CD4-positive, alpha-beta T cell (primary cell): ENCODE measurements at regions not wholly inside any gene's neighbourhood (a gene's known extent, or its start where the extent isn't known, plus 50 kb on each side); places are given as distances from the start of the nearest gene placed in this dataset.
"Not testable (repeated sequence)": the region's sequence is repeated elsewhere in the genome, so short reads cannot be mapped to it uniquely, and the experiment has no call there.

Experiments used
- ATAC-seq: fragments of 200-7000 bp; cut with Tn5 transposase; one replicate; pipeline ENCODE4 v1.10.0; 2022; ENCODE audit warnings: mild to moderate bottlenecking; ENCODE audit not compliant: poor library complexity
- CTCF ChIA-PET: fragments of 350-600 bp; sonication (Branson Sonifier 250); formaldehyde crosslinking; loops from one replicate; lab custom pipeline; 2021; ENCODE audit warnings: antibody characterized with exemption, inconsistent platforms; lab: Charles Lee
- POLR2A ChIA-PET: fragments of 350-600 bp; sonication (Branson Sonifier 250); formaldehyde crosslinking; loops from one replicate; lab custom pipeline; 2021; ENCODE audit warnings: antibody characterized with exemption, inconsistent platforms; lab: Charles Lee
- DNase-seq, 14 experiments: peaks; one replicate each; pipeline ENCODE4 v3.0.0-alpha.2; 2013 to 2020; ENCODE audit warnings: mixed read lengths in 2 of 14
- H3K27ac ChIP-seq, 2 donors: one replicate each; pipeline versions ENCODE4 v1.5.1 to v1.7.0; 2013; ENCODE audit warnings: low read length in 2 of 2, low read depth in 1 of 2, mild to moderate bottlenecking in 1 of 2
- H3K27me3 ChIP-seq, 2 experiments: 1 replicate in 1 of 2; 2 replicates in 1 of 2; pipeline versions ENCODE4 v1.6.1 to v1.7.0; 2013; ENCODE audit warnings: low read length in 2 of 2, control low read depth in 1 of 2, mild to moderate bottlenecking in 1 of 2, moderate library complexity in 1 of 2; ENCODE audit not compliant: insufficient read depth in 2 of 2, control insufficient read depth in 1 of 2
- H3K36me3 ChIP-seq: one replicate; pipeline ENCODE4 v1.6.1; 2013; ENCODE audit warnings: low read length, control low read depth; ENCODE audit not compliant: insufficient read depth
- H3K4me1 ChIP-seq: one replicate; pipeline ENCODE4 v1.6.1; 2013; ENCODE audit warnings: low read length, control low read depth; ENCODE audit not compliant: insufficient read depth
- H3K4me3 ChIP-seq: one replicate; pipeline ENCODE4 v1.5.1; 2013; ENCODE audit warnings: mild to moderate bottlenecking, low read length, moderate library complexity
- H3K9me3 ChIP-seq, 2 experiments: 1 replicate in 1 of 2; 2 replicates in 1 of 2; pipeline versions ENCODE4 v1.6.1 to v1.7.0; 2013; ENCODE audit warnings: low read length in 2 of 2, mild to moderate bottlenecking in 2 of 2, control low read depth in 1 of 2, moderate library complexity in 1 of 2; ENCODE audit not compliant: control insufficient read depth in 1 of 2, insufficient read depth in 1 of 2
- H3K27ac Mint-ChIP-seq: one replicate; pipeline ENCODE4 v1.8.0; 2020; ENCODE audit warnings: mixed read lengths
- H3K27me3 Mint-ChIP-seq: one replicate; pipeline ENCODE4 v1.8.0; 2021; ENCODE audit warnings: mixed read lengths
- H3K36me3 Mint-ChIP-seq: one replicate; pipeline ENCODE4 v1.8.0; 2021; ENCODE audit warnings: low read depth, mixed read lengths
- H3K4me1 Mint-ChIP-seq: one replicate; pipeline ENCODE4 v1.8.0; 2021; ENCODE audit warnings: low read depth, mixed read lengths
- H3K4me3 Mint-ChIP-seq: one replicate; pipeline ENCODE4 v1.8.0; 2020; ENCODE audit warnings: mild to moderate bottlenecking, mixed read lengths
- H3K9me3 Mint-ChIP-seq: one replicate; pipeline ENCODE4 v1.8.0; 2020; ENCODE audit warnings: mixed read lengths
- CTCF ChIP-seq: fragments of 200-600 bp; IDR thresholded peaks from one replicate; pipeline ENCODE4 v1.8.0; 2022; ENCODE audit warnings: antibody characterized with exemption, mild to moderate bottlenecking
- intact Hi-C, 2 experiments: fragments of 100-400 bp; cut with DNase I in 1 of 2; cut with micrococcal nuclease in 1 of 2; formaldehyde crosslinking; loops; one replicate each; pipeline versions ENCODE4 v1.15.1 to v1.9.0; 2023 to 2025; cut with DNase I, micrococcal nuclease

- Histone ChIP-seq H3K36me3 (no peaks in the 10 kb centered on the region), H3K4me3 (no peak overlapping the region), H3K9me3 (no peaks in the 10 kb centered on the region), H3K27me3 (no peaks in the 10 kb centered on the region), H3K27ac (no peak overlapping the region), H3K4me1 (no peaks in the 10 kb centered on the region)
- Mint-ChIP-seq H3K4me3 (no peak overlapping the region), H3K27me3 (peaks cover 10% of the 10 kb centered on the region), H3K36me3 (no peaks in the 10 kb centered on the region), H3K27ac (no peak overlapping the region), H3K9me3 (no peaks in the 10 kb centered on the region), H3K4me1 (no peaks in the 10 kb centered on the region)
- no peak for ATAC-seq
- CTCF ChIA-PET = no interaction called here
- intact Hi-C loops = no loop called here
- POLR2A ChIA-PET = no interaction called here
- no peak for TF ChIP-seq CTCF
- no peak for DNase-seq
Observed at GRCh38 chr1:215405211-215405610, 161.9 kb upstream of the KCTD3 start.

DNA sequence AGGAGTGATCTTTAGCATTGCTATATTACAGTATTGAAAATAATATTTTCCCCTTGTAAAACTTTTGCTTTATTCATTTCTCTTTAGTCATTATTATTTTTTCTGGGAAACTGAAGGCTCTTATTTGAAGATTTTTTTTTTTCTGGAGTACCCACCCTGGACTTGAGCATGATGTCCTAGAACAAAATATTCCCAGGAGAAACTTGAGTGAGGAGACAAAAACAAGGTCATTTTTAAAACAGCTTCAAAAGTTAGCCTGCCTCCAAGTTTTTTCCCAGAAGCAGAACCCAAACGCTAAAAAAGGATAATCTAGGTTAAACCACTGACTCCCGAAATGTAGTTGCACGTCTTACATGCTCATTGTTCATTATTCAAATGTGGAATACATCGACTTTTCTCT lies 160.2 kb upstream of the KCTD3 start:
- H3K4me1 ChIP-seq = no peaks in the 10 kb centered on the region
- ChIA-PET POLR2A (no interaction called here), CTCF (no interaction called here)
- no peak overlapping the region for H3K4me3 ChIP-seq
- no peaks in the 10 kb centered on the region for H3K27me3 ChIP-seq
- H3K36me3 ChIP-seq = no peaks in the 10 kb centered on the region
- H3K27me3 Mint-ChIP-seq = peaks cover 10% of the 10 kb centered on the region
- H3K9me3 ChIP-seq = no peaks in the 10 kb centered on the region
- no peak overlapping the region for H3K4me3 Mint-ChIP-seq
- H3K27ac ChIP-seq = no peak overlapping the region
- intact Hi-C loops = no loop called here
- DNase-seq = no peak
- no peaks in the 10 kb centered on the region for H3K36me3 Mint-ChIP-seq
- H3K9me3 Mint-ChIP-seq = no peaks in the 10 kb centered on the region
- no peak for TF ChIP-seq CTCF
- H3K27ac Mint-ChIP-seq = no peak overlapping the region
- ATAC-seq = no peak
- no peaks in the 10 kb centered on the region for H3K4me1 Mint-ChIP-seq

- CTCF ChIA-PET = no interaction called here
Observed at GRCh38 chr1:215407575-215407974, 159.5 kb upstream of the KCTD3 start.

DNA sequence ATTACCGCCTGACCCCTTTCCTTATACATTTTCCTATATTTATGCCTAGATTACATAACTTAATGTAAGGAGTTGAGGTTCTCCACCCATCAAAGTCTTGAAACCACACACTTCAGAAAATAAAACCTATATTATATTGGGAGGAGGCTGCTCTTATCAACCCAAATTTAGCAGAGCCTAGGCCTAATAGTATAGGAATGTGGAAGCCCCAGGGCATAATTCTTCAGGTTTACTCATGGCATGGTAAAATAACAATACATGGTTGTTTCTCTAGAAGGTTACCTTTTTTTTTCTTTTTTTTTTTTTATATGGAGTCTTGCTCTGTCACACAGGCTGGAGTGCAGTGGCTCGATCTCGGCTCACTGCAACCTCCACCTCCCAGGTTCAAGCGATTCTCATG lies 157.6 kb upstream of the KCTD3 start:
- H3K27ac Mint-ChIP-seq = not testable (repeated sequence)

More at GRCh38 chr1:215407575-215407974, 159.5 kb upstream of the KCTD3 start:
- Mint-ChIP-seq H3K9me3 (no peaks in the 10 kb centered on the region), H3K4me3 (no peak overlapping the region), H3K27ac (no peak overlapping the region), H3K4me1 (no peaks in the 10 kb centered on the region), H3K36me3 (no peaks in the 10 kb centered on the region), H3K27me3 (peaks cover 10% of the 10 kb centered on the region)
- TF ChIP-seq CTCF = no peak
- no peaks in the 10 kb centered on the region for H3K27me3 ChIP-seq
- intact Hi-C loops = no loop called here
- POLR2A ChIA-PET = no interaction called here
- ATAC-seq (no peak), DNase-seq (no peak)
- H3K36me3 ChIP-seq = no peaks in the 10 kb centered on the region
- H3K4me3 ChIP-seq = no peak overlapping the region
- no peak overlapping the region for H3K27ac ChIP-seq
- H3K9me3 ChIP-seq = no peaks in the 10 kb centered on the region
- H3K4me1 ChIP-seq = no peaks in the 10 kb centered on the region

DNA sequence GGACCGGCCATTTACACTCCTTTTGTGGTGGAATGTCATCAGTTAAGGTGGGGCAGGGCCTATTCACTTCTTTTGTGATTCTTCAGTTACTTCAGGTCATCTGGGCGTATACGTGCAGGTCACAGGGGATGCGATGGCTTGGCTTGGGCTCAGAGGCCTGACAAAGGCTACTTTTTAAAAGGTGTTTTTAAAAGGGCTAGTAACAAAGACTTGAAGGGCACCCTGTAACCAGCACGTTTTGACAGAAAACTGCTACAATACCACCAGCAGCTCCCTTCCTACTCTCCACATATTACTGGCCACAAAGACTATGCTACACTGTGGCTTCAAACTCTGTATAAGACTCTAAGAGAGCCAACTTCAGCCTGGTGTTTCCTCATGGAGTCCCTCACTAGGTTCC lies 151.6 kb upstream of the KCTD3 start:
- H3K9me3 Mint-ChIP-seq, H3K4me3 Mint-ChIP-seq, DNase-seq, ATAC-seq, H3K4me3 ChIP-seq, H3K36me3 ChIP-seq, H3K4me1 Mint-ChIP-seq, intact Hi-C loops, H3K9me3 ChIP-seq, H3K27ac Mint-ChIP-seq, H3K27me3 ChIP-seq, H3K36me3 Mint-ChIP-seq, CTCF ChIA-PET, H3K4me1 ChIP-seq, H3K27ac ChIP-seq, POLR2A ChIA-PET, H3K27me3 Mint-ChIP-seq: not testable (repeated sequence)

More for the DNA sequence above, 157.6 kb upstream of the KCTD3 start:
- H3K36me3 ChIP-seq, POLR2A ChIA-PET, CTCF ChIA-PET, H3K36me3 Mint-ChIP-seq, H3K27ac ChIP-seq, H3K9me3 Mint-ChIP-seq, DNase-seq, ATAC-seq, intact Hi-C loops, H3K4me1 Mint-ChIP-seq, H3K27me3 ChIP-seq, H3K9me3 ChIP-seq, H3K27me3 Mint-ChIP-seq, H3K4me3 Mint-ChIP-seq, H3K4me1 ChIP-seq, H3K4me3 ChIP-seq: not testable (repeated sequence)
